HG02642 (cell line): ENCODE measurements at regions not wholly inside any gene's neighbourhood (a gene's known extent, or its start where the extent isn't known, plus 50 kb on each side); places are given as distances from the start of the nearest gene placed in this dataset.
"Not testable (repeated sequence)": the region's sequence is repeated elsewhere in the genome, so short reads cannot be mapped to it uniquely, and the experiment has no call there.

Experiments
- ATAC-seq: cut with Tn5 transposase; IDR thresholded peaks from one replicate; pipeline ENCODE4 v1.9.1; 2021; ENCODE audit warnings: mild to moderate bottlenecking; ENCODE audit not compliant: unreplicated experiment, poor library complexity

DNA sequence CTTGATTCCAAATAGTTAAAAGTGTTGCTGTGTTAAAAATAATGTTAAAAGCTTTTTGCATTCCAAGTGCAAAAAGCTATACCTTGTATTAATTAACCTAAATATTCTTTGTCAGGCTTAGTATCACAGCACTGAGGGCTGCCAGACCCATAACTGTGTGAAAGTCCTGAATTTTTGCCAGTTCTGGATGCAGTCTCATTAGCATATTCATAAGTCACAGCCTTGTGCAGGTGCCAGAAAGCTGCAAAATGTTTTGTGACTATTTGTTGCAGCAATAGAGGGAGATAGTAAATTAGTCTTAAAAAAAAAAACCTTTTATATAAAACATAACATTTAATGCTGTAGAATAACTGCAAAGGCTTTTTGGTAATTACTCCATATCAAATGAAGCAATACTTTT is 56.6 kb downstream of the SLITRK1 start:
- no peak for ATAC-seq

DNA sequence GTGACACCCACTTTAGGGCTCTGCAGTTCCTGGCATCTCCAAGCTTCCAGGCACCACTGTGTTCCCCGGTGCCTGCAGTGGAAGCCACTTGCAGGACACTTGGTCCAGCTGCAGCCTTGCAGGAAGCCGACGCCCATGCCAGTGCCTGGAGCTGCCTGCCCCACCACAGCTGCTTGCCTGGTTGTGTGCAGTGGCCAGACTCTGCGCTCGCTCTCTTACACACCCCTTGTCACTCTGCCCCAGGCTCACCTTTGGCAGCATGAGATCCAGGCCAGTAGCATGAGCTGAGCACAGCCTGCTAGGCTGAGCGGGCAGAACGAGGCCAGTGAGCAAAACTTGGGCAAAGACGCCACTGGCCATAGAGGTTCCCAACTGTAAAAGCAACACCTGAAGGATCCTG is 57.7 kb downstream of the SLITRK1 start:
- no peak for ATAC-seq

DNA sequence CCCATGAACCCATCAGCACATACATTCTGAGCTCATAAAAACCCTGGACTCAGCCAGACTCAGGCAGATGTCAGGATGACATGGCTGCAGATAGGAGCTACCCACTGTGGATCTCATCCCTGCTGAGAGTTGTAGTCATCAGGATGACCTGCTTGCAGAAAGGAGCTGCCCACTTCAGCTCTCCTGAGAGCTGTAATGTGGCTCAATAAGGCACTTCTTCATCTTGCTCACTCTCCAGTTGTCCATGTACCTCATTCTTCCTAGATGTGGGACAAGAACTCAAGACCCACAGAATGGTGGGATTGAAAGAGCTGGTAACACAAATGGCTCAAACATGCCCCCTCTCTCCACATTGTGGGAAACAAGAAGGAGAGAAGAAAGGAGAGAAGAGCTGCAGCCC is 58.2 kb downstream of the SLITRK1 start:
- no peak for ATAC-seq

DNA sequence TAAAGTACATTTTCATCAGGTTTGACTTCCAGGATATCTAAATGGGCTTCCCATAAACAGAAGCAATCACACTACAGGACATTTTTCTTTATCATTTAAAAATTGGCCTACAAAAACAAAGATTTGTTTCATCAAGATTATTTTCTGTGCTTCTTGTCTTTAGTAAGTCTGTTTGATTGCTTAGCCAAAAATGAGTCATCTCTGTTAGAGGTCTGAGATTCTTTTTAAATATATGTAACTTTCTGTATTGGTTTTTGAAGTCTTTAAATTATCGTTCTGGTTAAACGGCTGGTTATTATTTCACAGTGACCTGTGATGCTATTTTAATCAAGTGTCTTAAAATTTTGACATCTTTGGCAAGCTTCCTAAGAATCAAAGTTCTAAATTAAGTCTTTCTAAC is 62.7 kb downstream of the SLITRK1 start:
- ATAC-seq, result no peak

DNA sequence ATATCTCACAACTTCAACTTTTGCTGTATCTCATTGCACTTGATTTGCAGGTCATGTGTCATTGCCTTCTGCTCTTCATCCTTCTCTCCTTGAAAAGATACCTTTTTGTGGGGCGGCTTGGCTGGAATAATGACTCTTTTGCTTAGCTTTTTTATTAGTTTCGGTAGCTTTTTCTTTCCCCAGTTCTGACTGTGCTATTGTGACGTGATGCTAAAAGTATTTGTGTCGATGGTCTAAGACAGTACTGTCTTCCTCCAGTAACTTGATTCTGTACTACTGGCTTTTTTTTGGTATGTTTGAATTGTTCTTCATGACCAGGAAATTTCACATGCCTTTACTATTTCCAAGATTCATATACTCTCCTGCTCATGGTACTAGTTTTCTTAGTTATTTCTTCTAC is 63.1 kb downstream of the SLITRK1 start:
- no peak for ATAC-seq

DNA sequence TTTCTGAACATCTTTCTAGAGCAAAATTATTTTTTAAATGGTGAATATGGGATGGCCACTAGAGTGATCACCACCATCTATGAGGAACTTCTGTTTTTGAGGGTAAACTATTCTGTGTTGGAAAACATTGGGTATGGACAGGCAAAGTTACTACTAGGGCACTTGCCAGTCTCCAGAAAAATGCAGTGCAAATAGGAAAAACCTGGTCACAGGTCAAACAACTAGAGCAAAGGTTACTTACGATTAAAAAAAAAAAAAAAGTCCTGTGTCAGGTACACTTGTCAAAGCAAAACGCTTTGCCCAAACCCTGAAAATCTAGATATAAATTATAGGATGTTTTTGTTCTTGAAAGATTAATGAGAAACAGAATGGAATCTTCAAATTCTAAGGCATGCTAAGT is 66.2 kb downstream of the SLITRK1 start:
- no peak for ATAC-seq

DNA sequence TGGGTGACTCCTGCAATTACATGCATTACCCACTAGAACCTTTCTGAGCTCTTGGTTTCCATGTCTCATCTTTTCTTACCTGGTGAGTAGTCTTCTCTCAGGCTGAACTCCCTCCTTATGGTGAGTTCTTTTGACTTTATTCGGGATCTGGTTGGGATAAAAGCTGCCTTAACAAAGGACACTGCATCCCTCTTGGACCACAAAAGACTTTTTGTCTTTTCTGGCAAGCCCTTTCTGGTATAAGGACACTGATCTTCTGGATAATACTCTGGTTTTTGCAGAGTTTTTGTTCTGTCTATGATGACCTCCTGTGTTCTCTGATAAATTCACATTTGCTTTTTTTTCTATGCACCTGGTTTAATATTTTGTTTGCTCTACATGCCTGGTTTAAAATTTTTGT is 66.7 kb downstream of the SLITRK1 start:
- ATAC-seq, result no peak

DNA sequence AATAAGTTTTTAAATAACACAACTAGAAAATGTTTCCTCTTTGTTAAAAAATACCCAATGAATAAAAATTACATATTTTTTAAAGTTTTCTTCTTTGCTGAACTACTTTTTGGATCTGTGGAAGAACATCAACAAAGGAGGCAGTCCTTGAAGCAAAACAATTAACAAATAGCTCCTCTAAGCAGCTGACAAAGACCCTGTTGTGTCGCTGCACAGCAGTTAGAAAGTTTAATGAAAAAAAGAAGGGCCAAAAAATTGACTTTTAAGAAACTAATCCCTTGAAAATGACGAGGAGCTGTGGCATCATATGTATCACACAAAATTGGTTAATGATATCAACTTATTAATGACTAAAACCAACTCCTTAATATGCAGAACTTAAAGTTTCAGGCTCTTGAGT is 72.1 kb downstream of the SLITRK1 start:
- ATAC-seq, result no peak

DNA sequence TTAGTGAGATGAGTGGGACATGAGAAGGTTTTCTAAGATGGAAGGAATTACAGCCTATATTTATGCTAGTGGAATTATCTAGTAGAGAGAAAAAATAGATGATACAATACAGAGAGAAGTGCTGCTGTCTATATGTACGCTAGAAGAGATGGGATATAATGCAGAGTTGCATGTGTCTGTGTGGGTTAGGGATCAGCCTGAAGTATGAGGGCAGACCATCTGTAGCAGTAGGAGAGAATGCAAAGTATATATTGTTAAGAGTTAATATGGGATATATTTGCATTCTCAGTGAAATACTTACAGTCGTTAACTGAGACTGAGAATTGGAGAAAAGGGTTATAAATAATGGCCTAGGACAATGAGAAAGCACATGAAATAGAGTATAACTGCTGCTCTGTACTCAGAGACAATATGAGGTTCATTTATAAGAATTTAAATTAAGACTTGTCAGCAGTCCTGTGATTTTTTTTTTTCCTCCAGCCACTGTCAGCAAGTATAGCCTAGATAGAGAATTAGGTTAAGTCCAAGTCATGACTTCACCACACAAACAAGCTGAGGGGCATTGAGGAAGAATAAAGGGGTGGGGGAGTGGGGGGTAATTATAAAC is 77.8 kb downstream of the SLITRK1 start:
- no peak for ATAC-seq

DNA sequence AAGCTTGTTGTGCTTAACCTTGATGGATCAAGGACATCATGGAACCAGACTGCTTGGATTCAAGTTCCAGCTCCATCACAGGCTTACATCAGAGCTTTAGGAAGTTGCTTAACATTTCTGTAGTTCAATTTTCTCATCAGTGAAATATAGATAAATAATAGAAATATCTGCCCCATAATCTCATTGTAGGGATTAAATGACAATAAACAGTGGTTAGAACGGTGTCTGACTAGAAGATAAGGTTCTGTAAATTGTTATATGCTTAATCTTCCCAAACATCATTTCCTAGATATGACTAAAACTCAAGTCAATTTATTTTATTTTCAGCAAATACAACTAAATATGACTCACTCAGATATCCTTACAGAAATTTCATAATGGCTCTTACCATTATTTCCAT is 83.5 kb downstream of the SLITRK1 start:
- ATAC-seq, result no peak

DNA sequence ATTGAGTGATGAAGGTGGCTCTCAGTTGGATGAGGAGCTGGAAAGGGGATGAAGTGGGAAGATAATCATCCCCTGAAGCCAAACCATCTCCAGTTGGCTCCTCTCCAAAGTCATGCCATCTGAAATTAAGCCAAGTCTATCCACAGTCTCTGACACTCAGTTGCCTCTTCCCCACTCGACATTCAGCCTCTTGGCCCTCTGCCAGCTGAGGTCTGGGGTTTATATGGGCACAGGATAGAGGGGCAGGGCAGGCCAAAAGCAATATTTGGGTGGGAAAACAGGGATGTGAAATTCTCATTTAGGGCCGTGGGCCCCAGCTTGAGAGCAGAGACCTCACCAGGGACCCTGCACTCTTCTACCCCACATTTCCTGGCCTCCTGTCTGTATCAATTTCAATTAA is 85.9 kb downstream of the SLITRK1 start:
- ATAC-seq, result no peak

DNA sequence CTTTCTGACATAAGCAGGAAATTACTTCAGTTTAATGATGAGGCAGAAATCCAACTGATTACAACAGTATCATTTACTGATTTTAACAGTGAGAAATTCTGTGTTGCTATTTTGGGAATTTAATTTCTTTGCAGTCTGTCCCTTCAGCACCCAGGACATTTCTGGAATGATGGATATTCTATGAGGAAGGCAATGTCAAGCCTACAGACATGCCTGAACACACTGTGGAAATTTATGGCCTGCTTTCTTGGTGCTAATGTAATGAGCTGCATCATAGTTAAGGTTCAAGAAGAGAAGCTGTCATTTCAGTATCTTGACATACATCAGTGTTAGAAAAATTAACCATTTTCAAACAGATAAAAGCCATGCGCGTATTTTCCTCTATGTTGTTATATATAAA is 87.7 kb downstream of the SLITRK1 start:
- no peak for ATAC-seq

DNA sequence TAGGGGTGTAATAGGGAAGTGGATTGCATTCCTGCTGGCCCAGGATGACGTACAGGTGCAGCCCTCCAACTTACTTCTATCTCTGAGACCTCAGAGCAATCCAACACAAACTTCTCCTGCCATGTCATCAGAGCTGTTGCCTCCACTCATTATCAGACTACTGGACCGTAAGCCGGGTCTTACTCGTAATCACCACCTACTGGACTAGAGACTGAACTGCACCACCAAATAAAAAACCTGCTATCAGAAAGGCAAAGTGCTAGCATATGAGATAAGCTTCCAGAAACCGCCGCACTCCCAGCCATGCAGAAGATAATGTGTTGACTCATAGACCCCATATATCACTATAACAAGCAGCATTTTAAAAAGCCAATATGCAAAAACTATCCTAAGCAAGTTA is 102.0 kb downstream of the SLITRK1 start:
- no peak for ATAC-seq

DNA sequence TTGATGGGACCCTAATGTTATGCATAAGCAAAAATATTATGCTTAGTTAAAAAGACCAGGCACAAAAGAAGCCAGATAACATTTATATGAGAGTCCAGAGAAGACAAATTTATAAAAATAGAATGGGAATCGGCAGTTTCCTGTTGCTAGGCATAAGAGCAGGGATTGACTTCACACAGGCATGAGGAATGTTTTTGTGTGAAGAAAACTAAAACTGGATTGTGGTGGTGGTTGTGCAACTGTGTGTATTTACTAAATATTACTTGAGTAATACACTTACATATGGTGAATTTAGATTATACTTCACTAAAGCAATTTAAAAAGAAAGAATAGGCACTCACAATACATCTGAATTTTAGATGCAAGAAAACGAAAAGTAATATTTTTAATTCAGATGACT is 108.3 kb downstream of the SLITRK1 start:
- no peak for ATAC-seq

DNA sequence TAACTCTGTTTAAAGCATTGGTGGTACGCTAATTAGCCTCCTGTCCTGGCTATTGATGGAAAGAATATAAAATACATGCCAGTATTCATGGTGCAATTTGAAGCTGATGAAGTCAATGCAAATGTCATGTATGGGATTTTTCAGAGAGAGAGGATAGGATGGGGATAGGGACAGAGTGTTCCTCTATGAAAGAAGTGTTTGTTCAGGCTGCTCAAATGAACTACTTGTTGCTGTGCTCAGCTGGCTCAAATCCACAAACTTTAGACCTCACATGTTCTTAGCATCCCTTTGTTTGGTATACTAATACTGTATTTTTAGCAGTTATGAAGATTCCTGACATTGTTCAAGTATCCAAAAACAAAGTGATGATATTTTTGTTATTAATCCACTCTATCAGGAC is 116.5 kb downstream of the SLITRK1 start:
- no peak for ATAC-seq

DNA sequence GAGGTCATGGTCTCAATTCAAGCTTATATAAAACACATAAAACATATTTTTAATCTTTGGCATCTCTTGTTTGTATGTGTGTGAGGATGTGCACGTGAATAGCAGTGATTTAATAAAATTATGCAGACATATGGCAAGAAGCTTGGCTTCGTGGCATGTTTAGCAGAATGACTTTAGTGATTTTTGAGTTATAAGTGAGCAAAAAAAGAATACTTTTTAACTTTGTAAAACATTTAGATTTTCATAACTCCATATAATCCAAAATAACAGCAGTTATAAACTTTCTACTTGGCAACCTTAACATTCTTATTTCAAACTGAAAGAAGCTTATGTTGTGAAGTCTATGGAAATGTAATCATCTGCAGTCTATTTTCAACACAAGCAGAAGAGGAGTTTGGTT is 120.6 kb downstream of the SLITRK1 start:
- ATAC-seq, result no peak

DNA sequence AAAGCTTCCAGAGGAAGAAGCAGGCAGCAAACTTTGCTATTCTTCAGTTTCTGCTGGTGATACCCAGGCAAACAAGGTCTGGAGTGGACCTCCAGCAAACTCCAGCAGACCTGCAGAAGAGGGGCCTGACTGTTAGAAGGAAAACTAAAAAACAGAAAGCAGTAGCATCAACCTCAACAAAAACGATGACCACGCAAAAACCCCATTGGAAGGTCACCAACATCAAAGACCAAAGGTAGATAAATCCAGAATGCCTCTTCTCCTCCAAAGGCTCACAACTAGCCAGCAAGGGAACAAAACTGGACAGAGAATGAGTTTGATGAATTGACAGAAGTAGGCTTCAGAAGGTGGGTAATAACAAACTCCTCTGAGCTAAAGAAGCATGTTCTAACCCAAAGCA is 127.1 kb downstream of the SLITRK1 start:
- not testable (repeated sequence) for ATAC-seq

DNA sequence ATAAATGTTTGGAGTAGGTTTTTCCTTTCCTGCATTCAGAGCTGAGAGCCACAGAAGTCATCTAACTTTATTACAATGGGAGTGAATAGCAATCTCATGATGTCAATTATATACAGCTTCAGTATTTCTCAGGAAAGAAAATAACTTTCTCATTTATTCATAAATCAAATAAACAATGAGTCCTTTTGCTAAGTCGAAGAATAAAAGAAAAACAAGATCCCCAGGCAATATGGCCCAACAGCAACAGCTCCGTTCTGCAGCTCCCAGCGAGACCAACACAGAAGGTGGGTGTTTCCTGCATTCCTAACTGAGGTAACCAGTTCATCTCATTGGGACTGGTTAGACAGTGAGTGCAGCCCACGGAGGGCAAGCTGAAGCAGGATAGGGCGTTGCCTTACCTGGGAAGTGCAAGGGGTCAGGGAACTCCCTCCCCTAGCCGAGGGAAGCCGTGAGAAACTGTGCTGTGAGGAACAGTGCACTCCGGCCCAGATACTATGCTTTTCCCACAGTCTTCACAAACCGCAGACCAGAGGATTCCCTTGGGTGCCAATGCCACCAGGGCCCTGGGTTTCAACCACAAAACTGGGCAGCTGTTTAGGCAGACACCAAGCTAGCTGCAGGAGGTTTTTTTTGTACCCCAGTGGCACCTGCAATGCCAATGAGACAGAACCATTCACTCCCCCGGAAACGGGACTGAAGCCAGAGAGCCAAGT is 128.2 kb downstream of the SLITRK1 start:
- ATAC-seq, result no peak

DNA sequence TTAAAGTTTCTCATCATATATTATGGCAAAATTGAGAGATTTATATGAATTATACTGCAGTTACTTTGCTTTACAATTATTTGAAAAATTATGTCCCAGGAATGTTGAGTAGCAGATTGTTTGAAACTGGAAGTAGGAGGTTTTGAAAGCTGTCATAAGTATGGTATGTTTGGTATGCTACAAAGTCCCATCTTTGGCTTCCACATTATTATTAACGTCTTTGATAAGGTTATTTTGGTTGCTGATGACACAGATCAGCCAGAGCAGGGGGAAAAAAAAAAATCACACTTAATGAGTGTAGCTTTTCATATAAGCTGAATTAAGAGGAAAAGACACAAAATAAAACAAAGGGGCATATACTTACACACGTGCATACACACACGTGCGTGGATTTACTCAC is 130.1 kb downstream of the SLITRK1 start:
- ATAC-seq, result no peak

DNA sequence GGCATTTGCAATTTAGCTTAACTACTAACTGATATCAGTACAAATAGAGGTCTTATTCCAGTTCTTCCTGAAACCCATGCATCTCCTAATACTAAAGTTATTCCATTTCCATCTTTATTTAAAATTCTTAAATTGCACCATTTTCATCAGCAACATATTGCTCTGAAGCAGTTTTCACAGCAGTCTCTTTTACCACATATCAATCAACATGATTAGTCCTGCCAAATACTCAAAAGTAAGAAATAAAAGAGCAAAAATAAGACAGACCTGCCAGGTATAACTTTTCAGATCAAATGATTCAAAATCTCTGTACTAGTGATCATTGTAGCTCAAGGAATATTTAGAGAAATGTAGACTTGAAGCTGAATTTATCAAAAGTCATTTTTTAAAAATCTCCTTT is 141.7 kb downstream of the SLITRK1 start:
- no peak for ATAC-seq

DNA sequence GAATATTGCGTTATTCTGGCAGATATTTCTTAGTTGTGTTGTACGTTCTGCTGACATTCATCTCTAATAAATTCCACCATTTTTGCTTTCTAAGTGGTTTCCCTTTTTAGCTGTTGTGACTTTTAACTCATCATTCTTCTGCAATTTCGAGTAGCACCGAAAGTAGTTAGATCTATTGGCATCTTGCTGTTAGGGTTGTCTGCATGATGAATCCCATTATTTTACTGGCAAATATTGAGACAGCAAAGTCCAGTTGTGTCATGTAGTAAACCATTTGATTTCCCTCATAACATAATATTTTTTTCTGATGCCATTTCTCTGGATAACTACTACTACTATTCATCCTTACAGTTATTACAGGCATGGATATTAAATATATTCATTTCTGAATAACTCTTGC is 143.9 kb downstream of the SLITRK1 start:
- ATAC-seq, result no peak

DNA sequence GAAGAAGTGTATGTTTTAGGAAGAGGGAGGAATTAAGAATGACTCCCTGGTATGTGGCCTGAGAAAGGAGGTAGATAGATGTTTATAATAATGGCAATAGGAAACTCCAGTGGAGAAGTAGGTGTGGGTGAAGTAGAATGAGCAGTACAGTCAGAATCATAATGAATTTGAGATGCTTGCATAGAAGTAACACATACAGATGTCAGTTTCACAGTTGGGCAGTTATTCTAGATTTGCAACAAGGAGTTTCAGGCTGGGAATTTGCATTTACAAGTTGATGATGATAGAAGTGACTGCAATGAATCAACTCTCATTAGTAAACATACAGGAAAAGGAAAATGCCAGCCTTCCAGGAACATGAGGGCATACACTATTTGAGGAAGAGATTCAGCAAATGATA is 149.0 kb downstream of the SLITRK1 start:
- no peak for ATAC-seq
